Prostate gland (tissue), 2 donors: ENCODE measurements at regions not wholly inside any gene's neighbourhood (a gene's known extent, or its start where the extent isn't known, plus 50 kb on each side); places are given as distances from the start of the nearest gene placed in this dataset.

Experiments used
- CTCF ChIP-seq, 4 experiments: fragments of 200-600 bp in 2 of 4; fragments of 450-650 bp in 2 of 4; sonication (generic) in 2 of 4; IDR thresholded peaks; 1 replicate in 3 of 4; 2 replicates in 1 of 4; pipeline ENCODE4 v1.5.1; 2016 to 2019; ENCODE audit warnings: antibody characterized with exemption in 4 of 4, mild to moderate bottlenecking in 2 of 4, moderate library complexity in 2 of 4
- POLR2A ChIP-seq: fragments of 450-650 bp; IDR thresholded peaks from one replicate; pipeline ENCODE4 v1.6.1; 2016; ENCODE audit warnings: antibody characterized with exemption, mild to moderate bottlenecking

GRCh38 chr6:87881342-87881895 is 166.2 kb upstream of the SPACA1 start:
- TF ChIP-seq CTCF (IDR thresholded peaks at IDR 0.05), result no peak
- TF ChIP-seq POLR2A, result no peak
